Kidney tubule cell (primary cell): ENCODE measurements at regions not wholly inside any gene's neighbourhood (a gene's known extent, or its start where the extent isn't known, plus 50 kb on each side); places are given as distances from the start of the nearest gene placed in this dataset.
A peak's percentile ranks its signal among the peaks of the same experiment; 100 is the strongest.

Source experiments
- DNase-seq: peaks from one replicate; pipeline ENCODE4 v3.0.0-alpha.2; 2018; ENCODE audit warnings: low spot score

DNA sequence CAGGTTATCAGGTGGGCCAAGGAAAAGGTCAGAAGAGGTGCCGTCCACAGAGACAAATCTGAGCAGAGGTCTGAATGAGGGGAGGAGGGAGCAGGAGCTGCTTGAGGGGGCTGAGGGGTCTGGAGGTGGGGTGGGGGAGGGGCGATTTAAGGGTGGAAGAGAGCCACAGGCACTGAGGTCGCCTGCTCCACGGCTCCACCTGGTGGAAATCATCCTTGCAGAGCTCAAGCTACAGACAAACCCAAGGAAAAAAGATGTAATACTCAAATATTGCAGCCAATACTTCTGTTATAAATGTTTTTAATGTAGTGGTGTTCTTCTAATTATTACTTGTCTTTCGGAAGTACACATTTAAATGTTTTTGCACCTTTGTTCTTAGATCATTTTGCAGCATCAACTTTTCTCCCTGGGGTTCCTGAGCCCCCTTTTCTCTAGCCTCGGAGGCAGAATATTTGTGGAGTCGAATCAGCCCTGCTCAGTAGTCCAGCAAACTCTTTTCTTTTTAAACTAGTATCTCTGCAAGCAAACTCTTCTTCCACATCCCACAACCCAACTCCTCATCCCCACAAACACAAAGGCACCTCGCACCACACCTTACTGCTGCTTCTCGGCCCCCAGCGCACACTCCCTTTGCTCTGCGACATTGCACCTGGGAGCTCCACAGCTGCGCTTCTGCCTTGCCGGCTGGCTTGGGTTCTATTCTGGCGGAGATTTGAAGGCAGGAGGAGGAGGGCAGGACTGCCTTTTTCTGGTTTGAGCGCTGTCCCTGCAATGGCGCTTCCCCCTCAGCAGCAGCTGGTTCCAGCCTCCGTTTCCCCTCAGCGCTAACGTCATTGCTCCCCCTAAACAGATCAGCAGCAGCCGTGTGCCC is 51.0 kb upstream of the TFAP2A start:
- DNase-seq = peak; percentile 55
